HepG2 (cell line): ENCODE measurements at regions not wholly inside any gene's neighbourhood (a gene's known extent, or its start where the extent isn't known, plus 50 kb on each side); places are given as distances from the start of the nearest gene placed in this dataset.

Experiments used
- ATAC-seq: fragments of 200-7000 bp; cut with Tn5 transposase; 3 replicates; pipeline ENCODE4 v1.9.1; 2020; ENCODE audit warnings: mild to moderate bottlenecking, moderate library complexity
- BruUV-seq: library from RNA; stranded (reverse); fragments of 400-500 nt; replicated peaks from 2 replicates; lab custom pipeline; 2021; lab: Mats Ljungman, UMichigan
- CTCF ChIA-PET: fragments of 300-600 bp; formaldehyde crosslinking; extraction: SDS; loops from one replicate; lab custom pipeline; 2021; ENCODE audit warnings: low total read pairs, inconsistent platforms, low intra/inter-chr PET ratio; lab: Yijun Ruan, JAX
- POLR2A ChIA-PET: fragments of 350-600 bp; sonication (Branson Sonifier 250); formaldehyde crosslinking; loops from one replicate; lab custom pipeline; 2020; ENCODE audit warnings: antibody characterized with exemption, inconsistent platforms; lab: Yijun Ruan, JAX
- DNase-seq: peaks from one replicate; pipeline ENCODE4 v3.0.0-alpha.2; 2015; ENCODE audit warnings: low spot score
- FAIRE-seq: peaks from 3 replicates; lab custom pipeline; 2011; peaks lifted over from hg19 to GRCh38; lab: Jason Lieb, UNC
- H2AFZ ChIP-seq: one replicate; pipeline ENCODE4 v1.6.1; 2011; ENCODE audit warnings: low read length, inconsistent platforms
- H3K27ac ChIP-seq: fragments of 300-600 bp; 3 replicates; pipeline ENCODE4 v1.8.0; 2011; ENCODE audit warnings: mixed run types, mild to moderate bottlenecking, mixed read lengths, low read length, inconsistent platforms; ENCODE audit not compliant: insufficient read depth; ENCODE audit errors: extremely low read length
- H3K27me3 ChIP-seq, 2 experiments: fragments of 200-600 bp in 1 of 2; 2 replicates in 1 of 2; 3 replicates in 1 of 2; pipeline versions ENCODE4 v1.6.0 to v1.8.0; 2011; ENCODE audit warnings: low read length in 2 of 2, mild to moderate bottlenecking in 2 of 2, moderate library complexity in 2 of 2, inconsistent platforms in 1 of 2; ENCODE audit not compliant: insufficient read depth in 2 of 2, control insufficient read depth in 1 of 2
- H3K36me3 ChIP-seq, 2 experiments: fragments of 200-600 bp in 1 of 2; replicated peaks in 1 of 2; 2 replicates in 1 of 2; 3 replicates in 1 of 2; pipeline versions ENCODE4 v1.5.1 to v1.8.0; 2011; ENCODE audit warnings: low read length in 2 of 2, inconsistent platforms in 1 of 2; ENCODE audit not compliant: insufficient read depth in 2 of 2, control insufficient read depth in 1 of 2
- H3K4me1 ChIP-seq: 2 replicates; pipeline ENCODE4 v1.5.1; 2012; ENCODE audit warnings: low read length, inconsistent platforms; ENCODE audit not compliant: insufficient read depth
- H3K4me2 ChIP-seq: 2 replicates; pipeline ENCODE4 v1.6.0; 2011; ENCODE audit warnings: low read depth, low read length, inconsistent platforms
- H3K4me3 ChIP-seq, 3 experiments: fragments of 200-600 bp in 1 of 3; sonication (generic), shearing (Covaris generic) in 1 of 3; replicated peaks in 1 of 3; 2 replicates each; pipeline ENCODE4 v1.5.1; 2011 to 2016; ENCODE audit warnings: low read length in 3 of 3, inconsistent platforms in 2 of 3, low read depth in 2 of 3, mild to moderate bottlenecking in 2 of 3, control low read depth in 1 of 3, mixed read lengths in 1 of 3; ENCODE audit not compliant: insufficient read depth in 1 of 3
- H3K79me2 ChIP-seq: one replicate; pipeline ENCODE4 v1.6.1; 2011; ENCODE audit warnings: low read length, inconsistent platforms; ENCODE audit not compliant: insufficient read depth
- H3K9ac ChIP-seq: 2 replicates; pipeline ENCODE4 v1.6.0; 2011; ENCODE audit warnings: mild to moderate bottlenecking, low read depth, low read length, inconsistent platforms; ENCODE audit not compliant: insufficient read depth
- H3K9me3 ChIP-seq: 2 replicates; pipeline ENCODE4 v1.5.1; 2012; ENCODE audit warnings: mild to moderate bottlenecking, low read length
- H4K20me1 ChIP-seq: 2 replicates; pipeline ENCODE4 v1.6.0; 2011; ENCODE audit warnings: inconsistent platforms, mild to moderate bottlenecking, low read length, moderate library complexity; ENCODE audit not compliant: insufficient read depth
- CSRNP1 ChIP-seq: sonication (generic); formaldehyde crosslinking; IDR thresholded peaks from 2 replicates; pipeline ENCODE4 v1.8.1; 2023; ENCODE audit warnings: mild to moderate bottlenecking, missing genetic modification reagents
- HNRNPK ChIP-seq: fragments of 200-400 bp; formaldehyde crosslinking; IDR thresholded peaks from 2 replicates; pipeline ENCODE4 v1.6.1; 2018; ENCODE audit warnings: low read length, low read depth, moderate library complexity, mild to moderate bottlenecking; ENCODE audit not compliant: poor library complexity, severe bottlenecking
- ISL2 ChIP-seq: sonication (generic); formaldehyde crosslinking; IDR thresholded peaks from 2 replicates; pipeline ENCODE4 v1.5.0; 2020; ENCODE audit warnings: missing genetic modification reagents
- MTA3 ChIP-seq: sonication (generic); formaldehyde crosslinking; IDR thresholded peaks from 2 replicates; pipeline ENCODE4 v1.4.0; 2020; ENCODE audit warnings: missing genetic modification reagents
- RORA ChIP-seq: sonication (generic); formaldehyde crosslinking; IDR thresholded peaks from 2 replicates; pipeline ENCODE4 v1.5.0; 2020; ENCODE audit warnings: mild to moderate bottlenecking, missing genetic modification reagents, moderate library complexity
- SMYD3 ChIP-seq: sonication (generic); formaldehyde crosslinking; IDR thresholded peaks from 2 replicates; pipeline ENCODE4 v1.8.1; 2023; ENCODE audit warnings: mild to moderate bottlenecking, missing genetic modification reagents
- ZBTB26 ChIP-seq: IDR thresholded peaks from 2 replicates; pipeline ENCODE4 v1.6.1; 2016; ENCODE audit warnings: missing compliant biosample characterization, missing genetic modification reagents, borderline replicate concordance
- ZBTB37 ChIP-seq: sonication (generic); formaldehyde crosslinking; IDR thresholded peaks from 2 replicates; pipeline ENCODE4 v1.4.0; 2020; ENCODE audit warnings: mild to moderate bottlenecking, missing genetic modification reagents
- ZFYVE20 ChIP-seq: sonication (generic); formaldehyde crosslinking; IDR thresholded peaks from 2 replicates; pipeline ENCODE4 v1.8.0; 2023; ENCODE audit warnings: low read depth, mild to moderate bottlenecking, moderate library complexity, missing genetic modification reagents, borderline replicate concordance
- WGBS: methylation state at CpG from one replicate; pipeline ENCODE4 v1.1.6; 2017; ENCODE audit warnings: low lambda C conversion rate; 5-methylcytosine and 5-hydroxymethylcytosine counted together
- in situ Hi-C: cut with HindIII; loops from 2 replicates; pipeline ENCODE4 v1.10.0; 2017; ENCODE audit warnings: low pct_unique_long_range_greater_than_20kb; ENCODE audit not compliant: extremely low pct_ligation_motif_present
- intact Hi-C: fragments of 100-400 bp; cut with micrococcal nuclease; formaldehyde crosslinking; loops from one replicate; pipeline ENCODE4 v1.10.0; 2022; ENCODE audit not compliant: unreplicated experiment
- TF ChIP-seq, protein P1 (sequence below): sonication (generic); formaldehyde crosslinking; IDR thresholded peaks from 2 replicates; pipeline ENCODE4 v1.5.1; 2020; ENCODE audit warnings: mild to moderate bottlenecking, missing genetic modification reagents

- TF ChIP-seq ZBTB26 (CRISPR knock-in tag): no peak
- TF ChIP-seq CSRNP1 (CRISPR knock-in tag): no peak
Observed at GRCh38 chr13:79650688-79651087, 169.7 kb downstream of the NDFIP2 start (continued).

DNA sequence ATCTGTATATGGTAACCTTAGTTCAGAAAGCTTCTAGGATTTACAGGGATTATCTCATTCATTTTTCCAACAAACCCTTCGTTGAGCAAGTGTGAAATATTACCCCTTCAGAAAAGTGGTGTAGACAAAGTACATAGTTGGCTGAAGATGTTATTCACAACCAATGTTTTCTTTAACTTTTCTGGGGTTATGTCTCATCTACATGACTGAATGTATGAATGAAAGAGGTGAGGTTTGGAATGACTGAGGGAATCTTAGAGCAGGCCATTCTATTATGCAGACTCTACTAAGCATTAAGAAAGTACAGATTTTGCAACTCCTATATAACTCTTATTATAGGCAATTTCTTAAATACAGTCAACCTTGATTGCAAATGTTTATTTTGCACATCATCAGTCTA lies 167.2 kb downstream of the NDFIP2 start:
- CTCF ChIA-PET: no interaction called here
- H3K9ac ChIP-seq: no peak overlapping the region
- in situ Hi-C loops: no loop called here
- 0% methylated on average over 1 of the region's 1 CpG for WGBS
- no peaks in the 10 kb centered on the region for H3K79me2 ChIP-seq
- no peaks in the 10 kb centered on the region for H3K27me3 ChIP-seq
- BruUV-seq: no TSS peak
- intact Hi-C loops: no loop called here
- H3K36me3 ChIP-seq: no peaks in the 10 kb centered on the region
- no peaks in the 10 kb centered on the region for H3K9me3 ChIP-seq
- no peak overlapping the region for H2AFZ ChIP-seq
- no peak overlapping the region for H3K27ac ChIP-seq
- POLR2A ChIA-PET: no interaction called here
- H4K20me1 ChIP-seq: no peaks in the 10 kb centered on the region
- H3K4me3 ChIP-seq: no peak overlapping the region
- ATAC-seq (no peak), DNase-seq (no peak), FAIRE-seq (no peak)
- peaks cover 5% of the 10 kb centered on the region; the same call in 1 of the 2 replicates for H3K4me1 ChIP-seq
- H3K4me2 ChIP-seq: no peak overlapping the region
- TF ChIP-seq MTA3 (no peak), ISL2 (CRISPR knock-in tag) (no peak), HNRNPK (no peak), ZBTB37 (CRISPR knock-in tag) (no peak), ZFYVE20 (CRISPR knock-in tag) (no peak), SMYD3 (CRISPR knock-in tag) (no peak), RORA (no peak)
- TF ChIP-seq, protein P1, sequence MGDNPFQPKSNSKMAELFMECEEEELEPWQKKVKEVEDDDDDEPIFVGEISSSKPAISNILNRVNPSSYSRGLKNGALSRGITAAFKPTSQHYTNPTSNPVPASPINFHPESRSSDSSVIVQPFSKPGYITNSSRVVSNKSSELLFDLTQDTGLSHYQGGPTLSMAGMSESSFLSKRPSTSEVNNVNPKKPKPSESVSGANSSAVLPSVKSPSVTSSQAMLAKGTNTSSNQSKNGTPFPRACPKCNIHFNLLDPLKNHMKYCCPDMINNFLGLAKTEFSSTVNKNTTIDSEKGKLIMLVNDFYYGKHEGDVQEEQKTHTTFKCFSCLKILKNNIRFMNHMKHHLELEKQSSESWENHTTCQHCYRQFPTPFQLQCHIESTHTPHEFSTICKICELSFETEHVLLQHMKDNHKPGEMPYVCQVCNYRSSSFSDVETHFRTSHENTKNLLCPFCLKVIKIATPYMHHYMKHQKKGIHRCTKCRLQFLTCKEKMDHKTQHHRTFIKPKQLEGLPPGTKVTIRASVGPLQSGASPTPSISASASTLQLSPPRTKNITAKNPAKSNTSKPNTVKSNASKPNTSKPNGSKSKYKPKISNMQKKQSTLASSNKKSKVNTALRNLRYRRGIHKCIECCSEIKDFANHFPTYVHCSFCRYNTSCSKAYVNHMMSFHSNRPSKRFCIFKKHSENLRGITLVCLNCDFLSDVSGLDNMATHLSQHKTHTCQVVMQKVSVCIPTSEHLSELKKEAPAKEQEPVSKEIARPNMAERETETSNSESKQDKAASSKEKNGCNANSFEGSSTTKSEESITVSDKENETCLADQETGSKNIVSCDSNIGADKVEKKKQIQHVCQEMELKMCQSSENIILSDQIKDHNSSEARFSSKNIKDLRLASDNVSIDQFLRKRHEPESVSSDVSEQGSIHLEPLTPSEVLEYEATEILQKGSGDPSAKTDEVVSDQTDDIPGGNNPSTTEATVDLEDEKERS (CRISPR knock-in tag): no peak
